ENCODE measurements at regions not wholly inside any gene's neighbourhood (a gene's known extent, or its start where the extent isn't known, plus 50 kb on each side); places are given as distances from the start of the nearest gene placed in this dataset.

DNA sequence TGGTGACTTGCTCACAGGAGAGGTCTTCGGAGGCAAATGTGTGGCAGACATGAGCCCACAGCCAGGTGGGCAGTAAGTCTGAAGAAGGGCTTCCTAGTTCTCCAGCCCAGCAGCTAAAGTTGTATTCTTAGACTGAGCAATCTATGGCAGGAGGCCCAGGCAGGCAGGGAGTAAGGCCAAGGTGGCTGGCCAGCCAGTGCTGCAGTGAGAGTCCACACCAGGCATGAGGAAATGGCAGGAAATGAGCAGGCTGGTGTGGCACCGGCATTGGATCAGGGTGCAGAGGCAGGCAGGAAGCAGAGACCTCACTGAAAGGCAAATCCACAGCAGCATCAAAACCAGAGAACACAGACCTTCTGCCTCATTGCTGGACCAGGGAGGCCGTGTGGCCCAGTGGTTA lies 84.6 kb upstream of the PDE1C start:
- H3K36me3 Mint-ChIP-seq (ENCODE audit: unreplicated experiment), result no peaks in the 10 kb centered on the region
- no peak overlapping the region for H3K27ac Mint-ChIP-seq (ENCODE audit: unreplicated experiment)
- no peak for DNase-seq (ENCODE audit: extremely low spot score, unreplicated experiment)
- peaks cover 27% of the 10 kb centered on the region for H3K4me1 Mint-ChIP-seq (ENCODE audit: unreplicated experiment)
- TF ChIP-seq, protein P1, sequence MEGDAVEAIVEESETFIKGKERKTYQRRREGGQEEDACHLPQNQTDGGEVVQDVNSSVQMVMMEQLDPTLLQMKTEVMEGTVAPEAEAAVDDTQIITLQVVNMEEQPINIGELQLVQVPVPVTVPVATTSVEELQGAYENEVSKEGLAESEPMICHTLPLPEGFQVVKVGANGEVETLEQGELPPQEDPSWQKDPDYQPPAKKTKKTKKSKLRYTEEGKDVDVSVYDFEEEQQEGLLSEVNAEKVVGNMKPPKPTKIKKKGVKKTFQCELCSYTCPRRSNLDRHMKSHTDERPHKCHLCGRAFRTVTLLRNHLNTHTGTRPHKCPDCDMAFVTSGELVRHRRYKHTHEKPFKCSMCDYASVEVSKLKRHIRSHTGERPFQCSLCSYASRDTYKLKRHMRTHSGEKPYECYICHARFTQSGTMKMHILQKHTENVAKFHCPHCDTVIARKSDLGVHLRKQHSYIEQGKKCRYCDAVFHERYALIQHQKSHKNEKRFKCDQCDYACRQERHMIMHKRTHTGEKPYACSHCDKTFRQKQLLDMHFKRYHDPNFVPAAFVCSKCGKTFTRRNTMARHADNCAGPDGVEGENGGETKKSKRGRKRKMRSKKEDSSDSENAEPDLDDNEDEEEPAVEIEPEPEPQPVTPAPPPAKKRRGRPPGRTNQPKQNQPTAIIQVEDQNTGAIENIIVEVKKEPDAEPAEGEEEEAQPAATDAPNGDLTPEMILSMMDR (IDR thresholded peaks at IDR 0.05), result no peak
- no peaks in the 10 kb centered on the region for H3K27me3 Mint-ChIP-seq (ENCODE audit: unreplicated experiment)
- H3K4me3 Mint-ChIP-seq (ENCODE audit: unreplicated experiment), result no peak overlapping the region
- peaks cover 6% of the 10 kb centered on the region for H3K9me3 Mint-ChIP-seq (ENCODE audit: unreplicated experiment)

DNA sequence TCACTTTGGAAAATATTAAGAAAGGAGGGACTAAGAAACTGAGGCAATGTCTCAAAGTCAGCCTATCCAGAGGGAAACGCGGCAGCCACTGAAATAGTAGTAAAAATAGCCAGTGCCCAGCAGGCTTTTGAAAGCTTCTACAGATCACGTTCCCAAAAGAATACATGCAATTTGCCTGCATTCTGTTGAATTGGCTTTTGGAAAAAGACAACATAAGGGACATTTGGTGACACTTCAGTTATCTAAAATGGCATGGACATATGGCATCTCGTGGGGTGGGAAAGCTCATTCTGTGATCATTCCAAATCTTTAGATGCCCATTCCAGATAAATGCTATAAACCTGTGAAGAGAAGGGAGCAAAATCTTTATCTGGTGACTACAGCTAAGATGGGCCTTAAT lies 82.8 kb upstream of the PDE1C start:
- H3K9me3 Mint-ChIP-seq (ENCODE audit: unreplicated experiment), result peaks cover 6% of the 10 kb centered on the region
- H3K27ac Mint-ChIP-seq (ENCODE audit: unreplicated experiment), result no peak overlapping the region
- no peaks in the 10 kb centered on the region for H3K36me3 Mint-ChIP-seq (ENCODE audit: unreplicated experiment)
- no peak overlapping the region for H3K4me3 Mint-ChIP-seq (ENCODE audit: unreplicated experiment)
- peaks cover 14% of the 10 kb centered on the region for H3K4me1 Mint-ChIP-seq (ENCODE audit: unreplicated experiment)
- TF ChIP-seq, protein P1 (IDR thresholded peaks at IDR 0.05), result no peak
- no peaks in the 10 kb centered on the region for H3K27me3 Mint-ChIP-seq (ENCODE audit: unreplicated experiment)
- DNase-seq (ENCODE audit: extremely low spot score, unreplicated experiment), result no peak

DNA sequence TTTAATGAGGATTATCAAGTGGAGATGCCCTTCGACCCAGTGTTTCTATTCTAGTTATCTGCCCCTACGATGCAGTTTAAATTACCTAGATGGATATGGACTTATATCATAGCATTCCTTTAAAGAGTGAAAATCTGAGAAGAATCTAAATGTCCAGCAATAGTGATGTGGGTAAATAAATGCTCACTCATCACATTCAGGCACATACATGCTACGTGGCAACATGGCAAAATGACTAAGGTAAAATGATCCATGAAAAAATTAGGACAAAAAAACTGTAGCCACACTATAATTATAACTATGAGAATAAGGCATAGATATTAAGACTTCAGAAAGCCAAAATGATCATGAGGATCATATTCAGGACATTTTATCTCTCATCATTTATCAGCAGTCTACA lies 82.4 kb upstream of the PDE1C start:
- H3K27ac Mint-ChIP-seq (ENCODE audit: unreplicated experiment), result no peak overlapping the region
- no peaks in the 10 kb centered on the region for H3K36me3 Mint-ChIP-seq (ENCODE audit: unreplicated experiment)
- no peaks in the 10 kb centered on the region for H3K27me3 Mint-ChIP-seq (ENCODE audit: unreplicated experiment)
- TF ChIP-seq, protein P1 (IDR thresholded peaks at IDR 0.05), result no peak
- H3K4me3 Mint-ChIP-seq (ENCODE audit: unreplicated experiment), result no peak overlapping the region
- H3K4me1 Mint-ChIP-seq (ENCODE audit: unreplicated experiment), result peaks cover 16% of the 10 kb centered on the region
- no peak for DNase-seq (ENCODE audit: extremely low spot score, unreplicated experiment)
- peaks cover 6% of the 10 kb centered on the region for H3K9me3 Mint-ChIP-seq (ENCODE audit: unreplicated experiment)

DNA sequence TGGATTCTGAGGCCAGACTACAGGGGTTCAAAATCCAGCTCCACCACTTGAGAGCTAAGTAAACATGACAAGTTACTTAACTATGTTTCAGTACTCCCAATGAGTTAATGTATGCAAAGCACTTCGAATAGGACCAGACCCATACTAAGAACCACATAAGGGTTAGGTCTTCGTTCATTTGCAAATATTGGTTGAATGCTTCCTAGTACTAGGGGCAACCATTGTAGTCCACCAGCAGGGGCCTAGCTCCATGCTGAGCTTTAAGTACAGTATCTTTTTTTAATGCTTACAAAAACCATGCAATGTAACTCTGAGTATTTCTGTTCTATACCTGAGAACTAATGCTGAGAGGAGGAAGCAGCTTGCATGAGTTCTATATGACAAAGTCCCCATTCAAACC lies 80.4 kb upstream of the PDE1C start:
- TF ChIP-seq, protein P1 (IDR thresholded peaks at IDR 0.05), result no peak
- no peak overlapping the region for H3K27ac Mint-ChIP-seq (ENCODE audit: unreplicated experiment)

DNA sequence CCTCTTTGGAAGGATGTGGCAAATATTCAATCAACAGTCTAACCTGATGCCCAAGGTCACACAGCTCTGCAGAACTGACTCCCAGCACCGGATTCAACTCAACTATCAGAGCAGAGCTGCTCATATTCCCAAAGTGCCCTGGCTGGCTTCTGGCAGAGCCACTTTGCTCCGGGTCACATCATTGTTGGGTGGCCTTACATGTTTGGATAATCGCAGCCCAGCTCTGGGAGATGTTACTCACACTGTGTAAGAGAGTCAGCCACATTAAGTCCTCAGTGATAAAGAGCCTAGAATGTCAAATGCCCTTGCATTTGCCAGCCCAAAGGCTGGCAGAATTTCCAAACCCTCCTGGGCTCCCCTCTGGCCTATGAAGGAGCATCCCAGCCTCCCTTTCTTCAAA lies 79.8 kb upstream of the PDE1C start:
- no peak overlapping the region for H3K27ac Mint-ChIP-seq (ENCODE audit: unreplicated experiment)
- H3K4me3 Mint-ChIP-seq (ENCODE audit: unreplicated experiment), result no peak overlapping the region
- no peaks in the 10 kb centered on the region for H3K36me3 Mint-ChIP-seq (ENCODE audit: unreplicated experiment)
- TF ChIP-seq, protein P1 (IDR thresholded peaks at IDR 0.05), result no peak
- H3K27me3 Mint-ChIP-seq (ENCODE audit: unreplicated experiment), result no peaks in the 10 kb centered on the region
- DNase-seq (ENCODE audit: extremely low spot score, unreplicated experiment), result no peak
- peaks cover 20% of the 10 kb centered on the region for H3K4me1 Mint-ChIP-seq (ENCODE audit: unreplicated experiment)
- peaks cover 10% of the 10 kb centered on the region for H3K9me3 Mint-ChIP-seq (ENCODE audit: unreplicated experiment)

More for the DNA sequence above, 80.4 kb upstream of the PDE1C start:
- H3K4me1 Mint-ChIP-seq (ENCODE audit: unreplicated experiment), result peaks cover 21% of the 10 kb centered on the region
- no peaks in the 10 kb centered on the region for H3K36me3 Mint-ChIP-seq (ENCODE audit: unreplicated experiment)
- no peaks in the 10 kb centered on the region for H3K27me3 Mint-ChIP-seq (ENCODE audit: unreplicated experiment)
- DNase-seq (ENCODE audit: extremely low spot score, unreplicated experiment), result no peak
- peaks cover 10% of the 10 kb centered on the region for H3K9me3 Mint-ChIP-seq (ENCODE audit: unreplicated experiment)
- H3K4me3 Mint-ChIP-seq (ENCODE audit: unreplicated experiment), result no peak overlapping the region

Measured in osteocyte (in vitro differentiated cells).